ENCODE measurements at regions not wholly inside any gene's neighbourhood (a gene's known extent, or its start where the extent isn't known, plus 50 kb on each side); places are given as distances from the start of the nearest gene placed in this dataset.

- TF ChIP-seq CTCF (IDR thresholded peaks at IDR 0.05) = no peak
- no peak for TF ChIP-seq POLR2AphosphoS5 (IDR thresholded peaks at IDR 0.05)
- no peak for TF ChIP-seq POLR2A (IDR thresholded peaks at IDR 0.05)
- TF ChIP-seq EP300 (IDR thresholded peaks at IDR 0.05) = no peak
These were observed 222.9 kb downstream of the GLRX3 start for GRCh38 chr10:130358981-130359650.
